ENCODE measurements at regions not wholly inside any gene's neighbourhood (a gene's known extent, or its start where the extent isn't known, plus 50 kb on each side); places are given as distances from the start of the nearest gene placed in this dataset.

DNA sequence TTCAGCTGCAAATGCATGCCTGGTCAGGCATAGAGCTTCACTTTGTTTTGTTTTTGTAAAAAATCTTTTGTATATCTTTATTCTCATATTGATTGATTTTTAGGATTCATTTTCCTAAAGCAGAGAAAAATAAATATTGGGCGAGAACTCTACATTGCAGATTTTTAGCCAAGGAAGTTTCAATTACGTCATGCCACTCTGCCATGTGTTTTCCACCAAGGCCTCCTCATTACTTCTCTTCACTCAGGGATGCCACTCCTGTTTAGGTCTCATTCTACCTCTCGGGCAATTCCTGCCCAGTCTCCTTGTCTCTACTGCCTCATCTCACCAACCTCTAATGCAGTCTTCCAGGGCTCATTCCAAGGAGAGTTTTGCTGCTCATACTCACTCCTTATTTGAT is 497.3 kb upstream of the SPTLC3 start:
- TF ChIP-seq, protein P1, sequence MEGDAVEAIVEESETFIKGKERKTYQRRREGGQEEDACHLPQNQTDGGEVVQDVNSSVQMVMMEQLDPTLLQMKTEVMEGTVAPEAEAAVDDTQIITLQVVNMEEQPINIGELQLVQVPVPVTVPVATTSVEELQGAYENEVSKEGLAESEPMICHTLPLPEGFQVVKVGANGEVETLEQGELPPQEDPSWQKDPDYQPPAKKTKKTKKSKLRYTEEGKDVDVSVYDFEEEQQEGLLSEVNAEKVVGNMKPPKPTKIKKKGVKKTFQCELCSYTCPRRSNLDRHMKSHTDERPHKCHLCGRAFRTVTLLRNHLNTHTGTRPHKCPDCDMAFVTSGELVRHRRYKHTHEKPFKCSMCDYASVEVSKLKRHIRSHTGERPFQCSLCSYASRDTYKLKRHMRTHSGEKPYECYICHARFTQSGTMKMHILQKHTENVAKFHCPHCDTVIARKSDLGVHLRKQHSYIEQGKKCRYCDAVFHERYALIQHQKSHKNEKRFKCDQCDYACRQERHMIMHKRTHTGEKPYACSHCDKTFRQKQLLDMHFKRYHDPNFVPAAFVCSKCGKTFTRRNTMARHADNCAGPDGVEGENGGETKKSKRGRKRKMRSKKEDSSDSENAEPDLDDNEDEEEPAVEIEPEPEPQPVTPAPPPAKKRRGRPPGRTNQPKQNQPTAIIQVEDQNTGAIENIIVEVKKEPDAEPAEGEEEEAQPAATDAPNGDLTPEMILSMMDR (IDR thresholded peaks at IDR 0.05; ENCODE audit: poor library complexity): no peak
- TF ChIP-seq EZH2phosphoT487 (IDR thresholded peaks at IDR 0.05; ENCODE audit: low read depth, severe bottlenecking, unreplicated experiment): no peak

Data from hepatocyte (in vitro differentiated cells).